Endothelial cell of umbilical vein (primary cell): ENCODE measurements at regions not wholly inside any gene's neighbourhood (a gene's known extent, or its start where the extent isn't known, plus 50 kb on each side); places are given as distances from the start of the nearest gene placed in this dataset.

Source experiments
- BruUV-seq: library from RNA; stranded (reverse); fragments of 400-500 nt; replicated peaks from 2 replicates; lab custom pipeline; 2021; lab: Mats Ljungman, UMichigan
- CTCF ChIA-PET: fragments of 300-600, 350-600 bp; sonication (Branson Sonifier 250); formaldehyde crosslinking; loops from one replicate; lab custom pipeline; 2021; ENCODE audit warnings: antibody characterized with exemption, inconsistent platforms; lab: Charles Lee
- POLR2A ChIA-PET: fragments of 300-600, 350-600 bp; sonication (Branson Sonifier 250); formaldehyde crosslinking; loops from one replicate; lab custom pipeline; 2021; ENCODE audit warnings: antibody characterized with exemption, inconsistent platforms; lab: Charles Lee
- DNase-seq: peaks from one replicate; pipeline ENCODE4 v3.0.0-alpha.2; 2011; ENCODE audit warnings: low read depth, low spot score
- FAIRE-seq: peaks from 2 replicates; lab custom pipeline; 2011; peaks lifted over from hg19 to GRCh38; lab: Jason Lieb, UNC
- H2AFZ ChIP-seq: 2 replicates; pipeline ENCODE4 v1.6.0; 2012; ENCODE audit warnings: low read depth, low read length, control low read depth, inconsistent platforms
- H3K27ac ChIP-seq: 2 replicates; pipeline ENCODE4 v1.5.1; 2011; ENCODE audit warnings: low read depth, mild to moderate bottlenecking, control low read depth, low read length, moderate library complexity; ENCODE audit not compliant: insufficient read depth
- H3K27me3 ChIP-seq, 2 experiments: 2 replicates each; pipeline versions ENCODE4 v1.6.0 to v1.6.1; 2011; ENCODE audit warnings: low read length in 2 of 2, mixed read lengths in 1 of 2; ENCODE audit not compliant: control insufficient read depth in 2 of 2, insufficient read depth in 2 of 2
- H3K36me3 ChIP-seq, 2 experiments: 2 replicates in 1 of 2; 3 replicates in 1 of 2; pipeline ENCODE4 v1.5.1; 2011; ENCODE audit warnings: low read length in 2 of 2, mild to moderate bottlenecking in 1 of 2, moderate library complexity in 1 of 2; ENCODE audit not compliant: control insufficient read depth in 2 of 2, insufficient read depth in 2 of 2; ENCODE audit errors: extremely low read depth in 1 of 2
- H3K4me1 ChIP-seq: 3 replicates; pipeline ENCODE4 v1.5.1; 2011; ENCODE audit warnings: mild to moderate bottlenecking, low read length; ENCODE audit not compliant: control insufficient read depth, insufficient read depth; ENCODE audit errors: extremely low read depth
- H3K4me2 ChIP-seq: 2 replicates; pipeline ENCODE4 v1.6.1; 2011; ENCODE audit warnings: low read length, control low read depth, mixed read lengths; ENCODE audit not compliant: insufficient read depth
- H3K4me3 ChIP-seq, 3 experiments: fragments of 200-600 bp in 1 of 3; sonication (generic), shearing (Covaris generic) in 1 of 3; replicated peaks in 1 of 3; 2 replicates each; pipeline ENCODE4 v1.5.1; 2011 to 2016; ENCODE audit warnings: control low read depth in 3 of 3, low read length in 3 of 3, mild to moderate bottlenecking in 2 of 3, inconsistent platforms in 1 of 3, low read depth in 1 of 3, moderate library complexity in 1 of 3; ENCODE audit not compliant: insufficient read depth in 1 of 3
- H3K79me2 ChIP-seq: 2 replicates; pipeline ENCODE4 v1.6.0; 2012; ENCODE audit warnings: low read length, inconsistent platforms; ENCODE audit not compliant: control insufficient read depth, insufficient read depth
- H3K9ac ChIP-seq: replicated peaks from 2 replicates; pipeline ENCODE3; 2011; ENCODE audit warnings: low read length, control low read depth; ENCODE audit not compliant: insufficient read depth; ENCODE audit errors: extremely low read depth
- H3K9me1 ChIP-seq: replicated peaks from 3 replicates; pipeline ENCODE4 v1.6.0; 2011; ENCODE audit warnings: mild to moderate bottlenecking, low read length; ENCODE audit not compliant: control insufficient read depth, insufficient read depth; ENCODE audit errors: extremely low read depth
- H3K9me3 ChIP-seq: replicated peaks from 2 replicates; pipeline ENCODE4 v1.5.1; 2012; ENCODE audit warnings: low read length, inconsistent platforms; ENCODE audit not compliant: control insufficient read depth, insufficient read depth
- H4K20me1 ChIP-seq: replicated peaks from 2 replicates; pipeline ENCODE3; 2011; ENCODE audit warnings: mild to moderate bottlenecking, low read length; ENCODE audit not compliant: control insufficient read depth, insufficient read depth; ENCODE audit errors: extremely low read depth
- EZH2 ChIP-seq: IDR thresholded peaks from 2 replicates; pipeline ENCODE4 v1.6.1; 2012; ENCODE audit warnings: borderline replicate concordance, low read depth, mild to moderate bottlenecking, moderate library complexity, low read length, inconsistent platforms; ENCODE audit not compliant: severe bottlenecking
- FOS ChIP-seq: IDR thresholded peaks from 2 replicates; pipeline ENCODE4 v1.6.1; 2011; ENCODE audit warnings: mild to moderate bottlenecking, low read length, moderate library complexity, borderline replicate concordance; ENCODE audit not compliant: insufficient read depth
- GATA2 ChIP-seq: IDR thresholded peaks from 2 replicates; pipeline ENCODE4 v1.7.0; 2011; ENCODE audit warnings: low read depth, mild to moderate bottlenecking, moderate library complexity, mixed read lengths, low read length; ENCODE audit not compliant: insufficient read length, insufficient read depth
- JUN ChIP-seq: IDR thresholded peaks from 2 replicates; pipeline ENCODE4 v1.6.1; 2011; ENCODE audit warnings: borderline replicate concordance, low read depth; ENCODE audit not compliant: insufficient read length, insufficient read depth
- MAX ChIP-seq: IDR thresholded peaks from 2 replicates; pipeline ENCODE4 v1.6.1; 2011; ENCODE audit not compliant: insufficient read depth, insufficient read length
- MYC ChIP-seq: IDR thresholded peaks from one replicate; pipeline ENCODE4 v1.6.1; 2011; ENCODE audit warnings: mild to moderate bottlenecking, low read depth, low read length
- POLR2A ChIP-seq: IDR thresholded peaks from 2 replicates; pipeline ENCODE4 v1.6.1; 2012; ENCODE audit warnings: low read depth, mild to moderate bottlenecking, control low read depth, low read length
- POLR2AphosphoS5 ChIP-seq: IDR thresholded peaks from 2 replicates; pipeline ENCODE4 v1.6.1; 2012; ENCODE audit warnings: low read depth, mild to moderate bottlenecking, control low read depth, low read length, moderate library complexity; ENCODE audit not compliant: insufficient read depth
- dilution Hi-C: fragments of 300-500 bp; cut with MboI; formaldehyde crosslinking; loops from one replicate; pipeline ENCODE4 v1.15.0; 2019; ENCODE audit warnings: low sequenced_read_pairs; ENCODE audit not compliant: extremely low pct_ligation_motif_present
- intact Hi-C: fragments of 100-400 bp; cut with micrococcal nuclease; formaldehyde crosslinking; loops from one replicate; pipeline ENCODE4 v1.10.0; 2022
- TF ChIP-seq, protein P1 (sequence below), 2 donors: IDR thresholded peaks; 1 replicate in 1 of 2; 2 replicates in 1 of 2; pipeline ENCODE4 v1.5.1; 2011; ENCODE audit warnings: low read length in 2 of 2, mild to moderate bottlenecking in 2 of 2, moderate library complexity in 2 of 2, control low read depth in 1 of 2, inconsistent platforms in 1 of 2, low read depth in 1 of 2; ENCODE audit not compliant: insufficient read depth in 1 of 2; ENCODE audit errors: extremely low read depth in 1 of 2

GRCh38 chr2:21411741-21412140, 288.0 kb downstream of the TDRD15 start:
- CTCF ChIA-PET = no interaction called here

More at GRCh38 chr2:21411741-21412140, 288.0 kb downstream of the TDRD15 start:
- dilution Hi-C loops (no loop called here), intact Hi-C loops (no loop called here)
- Histone ChIP-seq H3K9me3 (no peaks in the 10 kb centered on the region), H4K20me1 (no peaks in the 10 kb centered on the region), H3K9me1 (no peaks in the 10 kb centered on the region), H3K79me2 (no peaks in the 10 kb centered on the region), H3K4me1 (no peaks in the 10 kb centered on the region), H3K36me3 (no peaks in the 10 kb centered on the region), H3K9ac (no peak overlapping the region), H3K27me3 (no peaks in the 10 kb centered on the region), H3K4me2 (no peak overlapping the region), H2AFZ (no peak overlapping the region), H3K27ac (no peak overlapping the region), H3K4me3 (no peak overlapping the region)
- FAIRE-seq (no peak), DNase-seq (no peak)
- TF ChIP-seq EZH2 = no peak
- no peak for TF ChIP-seq POLR2AphosphoS5
- no peak for TF ChIP-seq FOS
- no peak for TF ChIP-seq MYC
- TF ChIP-seq JUN = no peak
- TF ChIP-seq MAX = no peak
- TF ChIP-seq GATA2 = no peak
- TF ChIP-seq, protein P1, sequence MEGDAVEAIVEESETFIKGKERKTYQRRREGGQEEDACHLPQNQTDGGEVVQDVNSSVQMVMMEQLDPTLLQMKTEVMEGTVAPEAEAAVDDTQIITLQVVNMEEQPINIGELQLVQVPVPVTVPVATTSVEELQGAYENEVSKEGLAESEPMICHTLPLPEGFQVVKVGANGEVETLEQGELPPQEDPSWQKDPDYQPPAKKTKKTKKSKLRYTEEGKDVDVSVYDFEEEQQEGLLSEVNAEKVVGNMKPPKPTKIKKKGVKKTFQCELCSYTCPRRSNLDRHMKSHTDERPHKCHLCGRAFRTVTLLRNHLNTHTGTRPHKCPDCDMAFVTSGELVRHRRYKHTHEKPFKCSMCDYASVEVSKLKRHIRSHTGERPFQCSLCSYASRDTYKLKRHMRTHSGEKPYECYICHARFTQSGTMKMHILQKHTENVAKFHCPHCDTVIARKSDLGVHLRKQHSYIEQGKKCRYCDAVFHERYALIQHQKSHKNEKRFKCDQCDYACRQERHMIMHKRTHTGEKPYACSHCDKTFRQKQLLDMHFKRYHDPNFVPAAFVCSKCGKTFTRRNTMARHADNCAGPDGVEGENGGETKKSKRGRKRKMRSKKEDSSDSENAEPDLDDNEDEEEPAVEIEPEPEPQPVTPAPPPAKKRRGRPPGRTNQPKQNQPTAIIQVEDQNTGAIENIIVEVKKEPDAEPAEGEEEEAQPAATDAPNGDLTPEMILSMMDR (IDR thresholded peaks at IDR 0.05; ENCODE audit: extremely low read depth in 1 of 2, insufficient read depth in 1 of 2, low read depth in 1 of 2, low read length in 2 of 2) = no peak
- no peak for TF ChIP-seq POLR2A
- POLR2A ChIA-PET = no interaction called here
- BruUV-seq = no TSS peak
